Coronary artery (tissue), 2 donors: ENCODE measurements at regions not wholly inside any gene's neighbourhood (a gene's known extent, or its start where the extent isn't known, plus 50 kb on each side); places are given as distances from the start of the nearest gene placed in this dataset.

ENCODE experiments used
- DNase-seq: peaks from one replicate; pipeline ENCODE4 v3.0.0-alpha.2; 2017; ENCODE audit warnings: low spot score
- H3K27ac ChIP-seq, 2 donors: fragments of 200-600 bp; sonication (generic); one replicate each; pipeline ENCODE4 v1.5.1; 2016 to 2019
- H3K4me3 ChIP-seq: fragments of 200-600 bp; sonication (generic); 2 replicates; pipeline ENCODE4 v1.5.1; 2016; ENCODE audit warnings: mild to moderate bottlenecking, moderate library complexity
- TF ChIP-seq, protein P1 (sequence below): fragments of 200-600 bp; sonication (generic); IDR thresholded peaks from one replicate; pipeline ENCODE4 v1.5.1; 2019; ENCODE audit warnings: antibody characterized with exemption

DNA sequence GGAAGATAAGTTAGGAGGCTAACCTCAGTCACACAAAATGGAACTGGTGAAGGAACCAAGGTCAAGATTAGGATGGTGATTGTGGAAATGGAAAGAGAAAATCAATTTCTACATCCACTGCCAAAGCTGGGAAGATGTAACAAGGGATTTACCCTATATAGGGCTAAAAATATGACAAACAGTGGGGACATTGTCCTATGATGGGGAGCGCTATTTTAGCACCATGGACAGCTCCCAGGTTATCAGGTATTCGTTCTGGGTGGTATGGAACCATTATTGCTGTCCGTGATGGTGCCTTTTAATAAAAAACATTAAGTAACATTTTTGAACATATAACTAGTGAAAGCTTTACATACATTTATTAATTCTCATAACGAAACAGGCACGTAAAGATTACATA lies 124.0 kb downstream of the NDUFA12 start:
- TF ChIP-seq, protein P1, sequence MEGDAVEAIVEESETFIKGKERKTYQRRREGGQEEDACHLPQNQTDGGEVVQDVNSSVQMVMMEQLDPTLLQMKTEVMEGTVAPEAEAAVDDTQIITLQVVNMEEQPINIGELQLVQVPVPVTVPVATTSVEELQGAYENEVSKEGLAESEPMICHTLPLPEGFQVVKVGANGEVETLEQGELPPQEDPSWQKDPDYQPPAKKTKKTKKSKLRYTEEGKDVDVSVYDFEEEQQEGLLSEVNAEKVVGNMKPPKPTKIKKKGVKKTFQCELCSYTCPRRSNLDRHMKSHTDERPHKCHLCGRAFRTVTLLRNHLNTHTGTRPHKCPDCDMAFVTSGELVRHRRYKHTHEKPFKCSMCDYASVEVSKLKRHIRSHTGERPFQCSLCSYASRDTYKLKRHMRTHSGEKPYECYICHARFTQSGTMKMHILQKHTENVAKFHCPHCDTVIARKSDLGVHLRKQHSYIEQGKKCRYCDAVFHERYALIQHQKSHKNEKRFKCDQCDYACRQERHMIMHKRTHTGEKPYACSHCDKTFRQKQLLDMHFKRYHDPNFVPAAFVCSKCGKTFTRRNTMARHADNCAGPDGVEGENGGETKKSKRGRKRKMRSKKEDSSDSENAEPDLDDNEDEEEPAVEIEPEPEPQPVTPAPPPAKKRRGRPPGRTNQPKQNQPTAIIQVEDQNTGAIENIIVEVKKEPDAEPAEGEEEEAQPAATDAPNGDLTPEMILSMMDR: no peak
- Histone ChIP-seq H3K4me3 (no peak overlapping the region), H3K27ac (no peak overlapping the region)
- no peak for DNase-seq

DNA sequence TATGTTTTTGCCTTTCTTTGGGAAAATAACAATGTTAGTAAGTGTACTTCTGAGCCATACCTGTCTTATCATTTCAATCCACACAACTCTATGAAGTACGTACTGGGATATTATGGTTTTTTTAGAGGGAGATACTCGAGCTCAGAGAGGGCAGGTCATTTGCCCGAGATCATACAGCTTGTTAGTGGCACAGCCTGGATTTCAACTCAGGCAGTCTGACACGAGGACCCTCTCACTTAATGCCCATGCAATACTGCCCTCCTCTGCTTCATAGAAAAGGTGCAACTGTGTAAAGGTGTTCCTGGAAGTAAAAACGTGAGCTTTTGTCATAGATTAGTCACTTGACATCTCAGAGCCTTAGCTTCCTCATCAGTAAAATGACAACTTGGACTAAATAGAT lies 128.0 kb downstream of the NDUFA12 start:
- TF ChIP-seq, protein P1: no peak
- Histone ChIP-seq H3K27ac (no peak overlapping the region), H3K4me3 (no peak overlapping the region)
- no peak for DNase-seq

DNA sequence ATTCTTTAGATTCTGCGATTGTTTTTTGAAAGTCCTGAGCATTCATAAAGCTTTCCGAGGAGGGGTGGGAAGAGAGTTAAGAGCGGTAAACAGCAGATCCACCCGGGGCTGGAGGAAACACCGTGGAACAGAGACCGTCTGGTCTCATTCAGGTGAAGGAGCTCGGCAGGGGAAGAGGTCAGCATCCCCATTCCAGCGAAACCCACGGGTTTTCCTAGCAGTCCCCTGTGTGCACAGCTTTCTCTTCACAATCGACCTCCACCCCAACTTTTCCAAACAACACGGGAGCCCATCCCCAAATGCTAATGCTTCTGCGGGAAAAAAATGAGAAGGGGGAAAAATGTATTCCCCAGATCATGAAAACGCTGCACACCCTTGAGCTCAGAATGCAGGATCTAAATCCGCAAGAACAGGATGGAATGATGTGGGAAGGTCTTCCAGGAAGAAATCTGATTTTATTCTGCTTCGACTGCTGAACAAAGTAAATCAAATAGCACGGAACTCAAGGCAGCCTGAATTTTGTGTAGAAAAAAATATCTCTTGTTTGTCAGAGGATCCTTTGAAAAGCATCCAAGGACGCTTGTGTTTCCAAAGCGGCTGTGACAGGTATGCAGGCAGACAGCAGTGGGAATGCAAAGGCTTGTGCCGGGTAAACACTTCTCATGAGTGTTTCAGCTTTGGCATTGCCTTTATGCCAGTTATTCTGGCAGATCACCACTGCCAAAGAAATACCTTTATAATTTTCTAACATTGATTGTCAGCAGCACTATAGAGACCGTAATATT lies 128.8 kb downstream of the NDUFA12 start:
- DNase-seq: no peak
- H3K4me3 ChIP-seq: peak overlapping the region; percentile 78
- TF ChIP-seq, protein P1: no peak
- no peak overlapping the region for H3K27ac ChIP-seq

DNA sequence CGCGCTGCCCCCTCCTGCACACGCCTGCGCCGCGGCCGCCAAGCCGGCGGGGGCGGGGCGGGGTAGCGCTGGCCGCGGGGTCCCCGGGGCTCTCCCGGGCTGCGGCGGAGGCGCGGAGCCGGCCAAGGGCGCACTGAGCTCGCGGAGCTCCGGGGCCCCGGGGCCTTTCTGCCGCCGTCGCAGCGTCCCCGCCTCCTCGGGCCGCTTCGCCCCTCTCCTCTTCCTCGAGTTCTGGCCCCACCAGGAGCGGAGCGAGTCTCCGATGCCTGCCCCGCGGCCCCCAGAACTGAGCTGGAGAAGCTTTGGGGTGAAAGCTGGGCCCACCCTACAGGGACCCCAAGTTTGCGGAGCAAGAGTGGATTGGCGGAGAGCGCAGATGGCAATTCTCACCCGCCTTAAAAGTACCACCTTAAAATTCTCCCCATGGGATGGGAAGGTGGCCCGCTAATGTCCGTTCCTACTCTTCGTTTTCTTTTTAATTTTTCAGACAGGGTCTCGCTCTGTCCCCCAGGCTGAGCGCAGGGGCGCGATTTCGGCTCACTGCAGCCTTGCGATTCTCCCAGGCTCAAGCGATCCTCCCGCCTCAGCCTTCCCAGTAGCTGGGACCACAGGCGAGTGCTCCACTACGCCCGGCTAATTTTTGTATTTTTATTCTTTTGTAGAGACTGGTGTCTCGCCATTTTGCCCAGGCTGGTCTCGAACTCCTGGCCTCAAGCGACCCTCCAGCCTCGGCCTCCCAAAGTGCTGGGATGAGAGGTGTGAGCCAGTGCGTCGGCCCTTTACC lies 129.6 kb downstream of the NDUFA12 start:
- TF ChIP-seq, protein P1: no peak
- no peak overlapping the region for H3K27ac ChIP-seq
- peak overlapping the region; percentile 78 for H3K4me3 ChIP-seq
- no peak for DNase-seq

DNA sequence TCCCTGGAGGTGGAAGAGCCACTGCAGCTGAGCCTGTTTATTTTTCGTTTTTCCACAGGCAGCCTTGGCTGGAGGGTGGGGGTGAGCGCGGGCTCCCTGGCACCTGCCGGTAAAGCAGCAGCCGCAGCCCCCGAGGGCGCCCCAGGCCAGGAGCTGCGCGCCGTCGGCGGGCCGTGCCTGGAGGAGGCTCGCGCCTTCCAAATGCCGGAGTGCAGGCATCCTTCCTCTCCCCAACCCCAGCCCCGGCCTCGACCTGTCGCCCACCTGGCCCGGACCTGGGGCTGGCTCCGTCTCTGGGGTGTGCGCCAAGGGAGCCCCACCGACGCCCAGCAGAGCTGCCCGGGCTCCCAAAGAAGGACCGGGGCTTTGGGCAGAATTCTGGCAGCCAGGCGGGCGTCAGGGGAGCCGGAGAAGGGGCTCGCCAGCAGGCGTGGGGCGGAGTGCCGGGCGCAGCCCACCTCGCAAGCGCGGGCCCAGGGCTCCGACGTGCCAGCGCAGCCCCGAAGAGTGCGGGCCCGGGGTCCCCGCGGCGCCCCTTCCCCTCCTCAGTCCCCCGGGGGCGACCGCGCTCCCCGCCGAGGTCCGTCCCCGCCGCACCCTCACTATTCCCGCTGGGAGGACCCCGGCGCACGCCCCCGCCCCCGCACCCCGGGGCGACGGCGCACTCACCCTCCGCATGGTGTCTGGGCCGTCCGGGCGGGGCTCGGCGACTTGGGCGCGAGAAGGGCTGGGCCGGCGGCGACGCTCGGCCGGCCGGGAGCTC lies 130.3 kb downstream of the NDUFA12 start:
- TF ChIP-seq, protein P1: no peak
- DNase-seq: no peak
- no peak overlapping the region for H3K27ac ChIP-seq
- peak overlapping the region; percentile 78 for H3K4me3 ChIP-seq

DNA sequence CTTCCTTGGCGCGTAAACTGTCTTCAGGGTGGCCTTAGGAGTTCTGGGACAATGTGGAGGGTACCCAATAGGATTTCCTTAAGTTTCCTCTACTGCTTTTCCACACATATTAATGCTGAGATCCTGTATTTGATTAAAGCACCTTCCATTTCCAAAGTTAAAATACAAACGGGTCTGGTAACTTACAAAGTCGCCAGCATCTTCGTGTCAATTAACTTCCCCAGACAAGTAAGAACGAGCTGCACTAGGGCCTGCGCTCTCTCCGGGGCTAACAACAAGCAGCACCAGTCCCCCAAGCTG lies 130.9 kb downstream of the NDUFA12 start:
- TF ChIP-seq, protein P1: no peak
- DNase-seq: no peak
- Histone ChIP-seq H3K27ac (no peak overlapping the region), H3K4me3 (peak overlapping the region; percentile 78)
